H1 (cell line): ENCODE measurements at regions not wholly inside any gene's neighbourhood (a gene's known extent, or its start where the extent isn't known, plus 50 kb on each side); places are given as distances from the start of the nearest gene placed in this dataset.

Experiments used
- CTCF ChIA-PET: fragments of 300-600 bp; sonication (Branson Sonifier 250); formaldehyde crosslinking; loops from one replicate; lab custom pipeline; 2021; ENCODE audit not compliant: partially characterized antibody; lab: Charles Lee
- POLR2A ChIA-PET: fragments of 300-600 bp; sonication (Branson Sonifier 250); formaldehyde crosslinking; loops from one replicate; lab custom pipeline; 2021; ENCODE audit warnings: inconsistent platforms; ENCODE audit not compliant: partially characterized antibody; lab: Charles Lee
- DNase-seq, 2 experiments: peaks; one replicate each; pipeline versions ENCODE4 v3.0.0 to v3.0.0-alpha.2; 2010 to 2022; ENCODE audit warnings: low spot score in 2 of 2, low read depth in 1 of 2, mixed read lengths in 1 of 2
- FAIRE-seq: peaks from 2 replicates; lab custom pipeline; 2011; peaks lifted over from hg19 to GRCh38; lab: Jason Lieb, UNC
- H2AFZ ChIP-seq: 2 replicates; pipeline ENCODE4 v1.8.1; 2012; ENCODE audit warnings: low read length, inconsistent platforms
- H2AK5ac ChIP-seq: 2 replicates; pipeline ENCODE4 v1.6.1; 2013; ENCODE audit warnings: low read depth, low read length
- H2BK120ac ChIP-seq: replicated peaks from 2 replicates; pipeline ENCODE3; 2013; ENCODE audit warnings: low read depth, low read length, inconsistent platforms
- H2BK12ac ChIP-seq: 2 replicates; pipeline ENCODE4 v1.6.1; 2013; ENCODE audit warnings: low read depth, low read length
- H2BK15ac ChIP-seq: 2 replicates; pipeline ENCODE4 v1.6.1; 2013; ENCODE audit warnings: low read length
- H2BK20ac ChIP-seq: 2 replicates; pipeline ENCODE4 v1.6.1; 2013; ENCODE audit warnings: low read length
- H2BK5ac ChIP-seq: 2 replicates; pipeline ENCODE4 v1.6.1; 2013; ENCODE audit warnings: low read depth, low read length
- H3K14ac ChIP-seq: 2 replicates; pipeline ENCODE4 v1.6.1; 2013; ENCODE audit warnings: inconsistent platforms; ENCODE audit not compliant: insufficient read length
- H3K18ac ChIP-seq: 2 replicates; pipeline ENCODE4 v1.6.1; 2013; ENCODE audit warnings: low read length; ENCODE audit errors: extremely low read depth
- H3K23ac ChIP-seq: 2 replicates; pipeline ENCODE4 v1.6.1; 2013; ENCODE audit warnings: inconsistent platforms; ENCODE audit not compliant: insufficient read length
- H3K23me2 ChIP-seq: 2 replicates; pipeline ENCODE4 v1.6.1; 2013; ENCODE audit warnings: low read depth, low read length
- H3K27ac ChIP-seq: 2 replicates; pipeline ENCODE4 v1.6.1; 2011; ENCODE audit warnings: low read depth, low read length, inconsistent platforms
- H3K27me3 ChIP-seq, 4 experiments: replicated peaks in 1 of 4; 1 replicate in 1 of 4; 2 replicates in 3 of 4; pipeline versions ENCODE4 v1.6.1 to v1.8.1; 2011 to 2013; ENCODE audit warnings: low read length in 3 of 4, mild to moderate bottlenecking in 3 of 4, inconsistent platforms in 2 of 4, mixed read lengths in 2 of 4, moderate library complexity in 1 of 4; ENCODE audit not compliant: control insufficient read depth in 3 of 4, insufficient read depth in 3 of 4; ENCODE audit errors: extremely low read depth in 1 of 4
- H3K36me3 ChIP-seq, 4 experiments: 2 replicates each; pipeline versions ENCODE4 v1.6.1 to v1.8.1; 2011 to 2013; ENCODE audit warnings: mild to moderate bottlenecking in 4 of 4, low read length in 3 of 4, moderate library complexity in 2 of 4, control low read depth in 1 of 4, inconsistent platforms in 1 of 4; ENCODE audit not compliant: insufficient read depth in 4 of 4, control insufficient read depth in 2 of 4
- H3K4ac ChIP-seq: replicated peaks from 2 replicates; pipeline ENCODE3; 2013; ENCODE audit warnings: low read length, low read depth, mixed read lengths, inconsistent platforms; ENCODE audit not compliant: insufficient read length
- H3K4me1 ChIP-seq, 4 experiments: replicated peaks in 1 of 4; 1 replicate in 1 of 4; 2 replicates in 3 of 4; pipeline versions ENCODE4 v1.6.1 to v1.8.1; 2011 to 2013; ENCODE audit warnings: low read length in 3 of 4, inconsistent platforms in 2 of 4, mixed read lengths in 1 of 4; ENCODE audit not compliant: insufficient read depth in 4 of 4, control insufficient read depth in 3 of 4
- H3K4me2 ChIP-seq, 2 experiments: 2 replicates each; pipeline versions ENCODE4 v1.6.1 to v1.8.1; 2011 to 2013; ENCODE audit warnings: low read depth in 2 of 2, low read length in 2 of 2, control low read depth in 1 of 2, inconsistent platforms in 1 of 2, mild to moderate bottlenecking in 1 of 2; ENCODE audit not compliant: insufficient read depth in 1 of 2
- H3K4me3 ChIP-seq, 4 experiments: fragments of 200-600, 300-600 bp in 1 of 4; sonication (generic), shearing (Covaris generic), sonication (Bioruptor Twin) in 1 of 4; 2 replicates each; pipeline versions ENCODE4 v1.5.1 to v1.8.1; 2011 to 2016; ENCODE audit warnings: low read length in 4 of 4, low read depth in 3 of 4, control low read depth in 2 of 4, inconsistent platforms in 2 of 4, mild to moderate bottlenecking in 2 of 4, mixed read lengths in 1 of 4, moderate library complexity in 1 of 4; ENCODE audit not compliant: insufficient read depth in 2 of 4; ENCODE audit errors: extremely low read depth in 1 of 4
- H3K56ac ChIP-seq: replicated peaks from 2 replicates; pipeline ENCODE3; 2013; ENCODE audit warnings: low read depth, mild to moderate bottlenecking, mixed read lengths, low read length, inconsistent platforms; ENCODE audit not compliant: insufficient read length
- H3K79me1 ChIP-seq: 2 replicates; pipeline ENCODE4 v1.6.1; 2013; ENCODE audit warnings: low read depth, low read length, control low read depth
- H3K79me2 ChIP-seq, 2 experiments: 2 replicates each; pipeline versions ENCODE4 v1.6.1 to v1.8.1; 2012 to 2013; ENCODE audit warnings: low read length in 2 of 2, mild to moderate bottlenecking in 2 of 2, inconsistent platforms in 1 of 2; ENCODE audit not compliant: insufficient read depth in 2 of 2, control insufficient read depth in 1 of 2
- H3K9ac ChIP-seq, 4 experiments: replicated peaks in 1 of 4; 1 replicate in 1 of 4; 2 replicates in 3 of 4; pipeline versions ENCODE4 v1.6.1 to v1.8.1; 2011 to 2013; ENCODE audit warnings: low read depth in 3 of 4, low read length in 3 of 4, control low read depth in 2 of 4, mild to moderate bottlenecking in 2 of 4, moderate library complexity in 2 of 4, inconsistent platforms in 1 of 4; ENCODE audit errors: extremely low read depth in 1 of 4
- H3K9me3 ChIP-seq, 2 experiments: 2 replicates each; pipeline versions ENCODE4 v1.6.1 to v1.8.1; 2012 to 2013; ENCODE audit warnings: mild to moderate bottlenecking in 2 of 2, moderate library complexity in 2 of 2, control low read depth in 1 of 2, inconsistent platforms in 1 of 2, low read depth in 1 of 2, low read length in 1 of 2, mixed read lengths in 1 of 2; ENCODE audit not compliant: insufficient read depth in 2 of 2
- H4K20me1 ChIP-seq, 2 experiments: replicated peaks in 1 of 2; 2 replicates each; pipeline versions ENCODE3 to v1.8.1; 2011 to 2013; ENCODE audit warnings: inconsistent platforms in 2 of 2, low read length in 2 of 2, mild to moderate bottlenecking in 1 of 2; ENCODE audit not compliant: insufficient read depth in 2 of 2, control insufficient read depth in 1 of 2
- H4K5ac ChIP-seq: 2 replicates; pipeline ENCODE4 v1.6.1; 2013; ENCODE audit warnings: low read length, low read depth, mixed read lengths, inconsistent platforms; ENCODE audit not compliant: insufficient read length
- H4K8ac ChIP-seq: 2 replicates; pipeline ENCODE4 v1.8.0; 2013; ENCODE audit warnings: mild to moderate bottlenecking, moderate library complexity, low read length, inconsistent platforms; ENCODE audit not compliant: insufficient read depth; ENCODE audit errors: extremely low read depth
- H4K91ac ChIP-seq: replicated peaks from 2 replicates; pipeline ENCODE3; 2013; ENCODE audit warnings: low read length, mixed read lengths, inconsistent platforms; ENCODE audit not compliant: insufficient read length
- POU5F1 ChIP-seq: IDR thresholded peaks from 2 replicates; pipeline ENCODE4 v1.6.1; 2011; ENCODE audit warnings: low read depth, mild to moderate bottlenecking, low read length, moderate library complexity
- RAD21 ChIP-seq, 2 experiments: IDR thresholded peaks in 1 of 2; conservative IDR thresholded peaks in 1 of 2; 2 replicates each; pipeline ENCODE4 v1.6.1; 2011; ENCODE audit warnings: low read depth in 2 of 2, low read length in 2 of 2, improper control_type of control experiment in 1 of 2, inconsistent platforms in 1 of 2, mild to moderate bottlenecking in 1 of 2, moderate library complexity in 1 of 2
- SIN3A ChIP-seq, 2 experiments: IDR thresholded peaks in 1 of 2; conservative IDR thresholded peaks in 1 of 2; 2 replicates each; pipeline ENCODE4 v1.6.1; 2011 to 2012; ENCODE audit warnings: low read length in 2 of 2, improper control_type of control experiment in 1 of 2, low read depth in 1 of 2, mild to moderate bottlenecking in 1 of 2
- WGBS, 2 experiments: shearing (Covaris generic) in 1 of 2; methylation state at CpG; one replicate each; pipeline versions ENCODE4 v1.1.6 to v1.1.7; 2013 to 2015; ENCODE audit warnings: low lambda C conversion rate in 2 of 2, mixed read lengths in 2 of 2, inconsistent platforms in 1 of 2, low coverage in 1 of 2, missing lambda C conversion rate in 1 of 2; ENCODE audit not compliant: insufficient replicate concordance in 2 of 2, insufficient coverage in 1 of 2, insufficient read length in 1 of 2; ENCODE audit errors: extremely low coverage in 1 of 2, missing lambda C conversion rate in 1 of 2; 5-methylcytosine and 5-hydroxymethylcytosine counted together

DNA sequence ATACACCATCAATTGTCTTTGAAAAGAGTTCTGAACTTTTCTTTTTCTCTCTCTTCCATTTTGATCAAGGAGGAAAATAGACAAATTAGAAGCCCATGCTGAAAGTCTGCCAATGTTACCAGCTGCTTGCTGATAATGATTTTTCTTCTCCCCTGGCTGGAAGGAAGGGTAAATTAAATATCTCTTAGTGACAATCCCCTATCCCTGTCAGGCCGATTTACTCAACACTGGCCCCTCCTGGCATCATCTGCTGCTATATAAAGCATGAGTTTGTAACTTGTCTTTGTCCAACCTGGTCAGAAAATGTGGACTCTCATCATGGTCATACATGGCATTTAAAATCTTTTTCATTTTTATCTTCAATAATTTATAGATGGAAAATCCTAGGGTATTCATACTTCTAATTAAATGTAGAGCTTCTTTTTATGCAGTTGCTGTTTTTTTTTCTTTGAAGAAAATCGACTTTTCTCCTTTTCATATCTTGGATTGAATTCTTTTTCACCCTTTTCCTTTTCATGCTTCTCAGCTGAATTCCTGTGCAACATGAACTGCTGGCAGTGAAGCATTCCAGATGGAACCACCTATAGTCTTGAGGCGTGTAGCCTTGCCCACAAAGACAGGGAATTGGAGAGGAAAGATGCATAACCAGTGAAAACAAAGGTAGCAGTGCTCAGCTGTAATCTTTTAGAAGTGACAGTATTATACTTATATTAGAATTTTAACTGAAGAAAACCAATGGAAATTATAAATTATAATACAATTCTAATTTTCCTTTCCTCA lies 214.7 kb upstream of the PTGFR start:
- Histone ChIP-seq H2BK20ac (no peak overlapping the region), H3K23me2 (no peaks in the 10 kb centered on the region), H4K8ac (no peak overlapping the region), H3K36me3 (no peaks in the 10 kb centered on the region), H2BK5ac (no peak overlapping the region), H2AK5ac (no peak overlapping the region), H3K27ac (no peak overlapping the region), H3K79me2 (no peaks in the 10 kb centered on the region), H3K14ac (no peak overlapping the region), H4K91ac (no peak overlapping the region), H4K5ac (no peak overlapping the region), H3K9me3 (no peaks in the 10 kb centered on the region), H3K27me3 (no peaks in the 10 kb centered on the region; a peak in 1 of 7 replicates), H2BK120ac (no peak overlapping the region), H3K4me3 (no peak overlapping the region), H3K23ac (no peak overlapping the region), H3K4me2 (no peak overlapping the region), H3K56ac (no peak overlapping the region), H3K4ac (no peak overlapping the region), H3K4me1 (no peaks in the 10 kb centered on the region), H4K20me1 (no peaks in the 10 kb centered on the region), H3K18ac (no peak overlapping the region), H3K79me1 (no peaks in the 10 kb centered on the region), H2AFZ (no peak overlapping the region), H2BK15ac (no peak overlapping the region), H3K9ac (no peak overlapping the region), H2BK12ac (no peak overlapping the region)
- DNase-seq (no peak), FAIRE-seq (no peak)
- WGBS, 2 experiments = 72% methylated on average over 3 of the region's 3 CpGs; no CpG with 5 or more reads in 1 of the 2 experiments
- TF ChIP-seq RAD21 (IDR thresholded peaks at IDR 0.05 in 1 of 2, conservative IDR thresholded peaks at IDR 0.05 in 1 of 2; ENCODE audit: low read depth in 2 of 2, low read length in 2 of 2) (0 out of 4 replicates have a peak, but pooled peaks of 1 of the 2 experiments have one; percentile 10), SIN3A (conservative IDR thresholded peaks at IDR 0.05 in 1 of 2, IDR thresholded peaks at IDR 0.05 in 1 of 2; ENCODE audit: low read depth in 1 of 2, low read length in 2 of 2) (no peak), POU5F1 (no peak)
- ChIA-PET POLR2A (no interaction called here), CTCF (interaction anchor here (0.6 to 1.3 kb wide), 9 partner anchors 9 to 541 kb away, joined by 3 to 4 read pairs (median 3); no protein-coding TSS in a partner anchor)
